DND-41 (cell line): ENCODE measurements at regions not wholly inside any gene's neighbourhood (a gene's known extent, or its start where the extent isn't known, plus 50 kb on each side); places are given as distances from the start of the nearest gene placed in this dataset.

ENCODE experiments used
- ATAC-seq: fragments of 200-7000 bp; cut with Tn5 transposase; 3 replicates; pipeline ENCODE4 v1.9.1; 2021; ENCODE audit warnings: low read depth; ENCODE audit not compliant: insufficient read depth
- DNase-seq: peaks from one replicate; pipeline ENCODE4 v3.0.0-alpha.2; 2020
- H2AFZ ChIP-seq: 2 replicates; pipeline ENCODE4 v1.6.0; 2012; ENCODE audit warnings: low read depth, low read length
- H3K27ac ChIP-seq: 2 replicates; pipeline ENCODE4 v1.5.1; 2012; ENCODE audit warnings: low read length, inconsistent platforms
- H3K27me3 ChIP-seq: fragments of 200-600 bp; sonication (generic); 2 replicates; pipeline ENCODE4 v1.6.0; 2012; ENCODE audit warnings: low read length, mild to moderate bottlenecking, inconsistent platforms; ENCODE audit not compliant: insufficient read depth, poor library complexity
- H3K36me3 ChIP-seq: 2 replicates; pipeline ENCODE4 v1.5.1; 2012; ENCODE audit warnings: low read length, inconsistent platforms; ENCODE audit not compliant: insufficient read depth
- H3K4me1 ChIP-seq: 2 replicates; pipeline ENCODE4 v1.5.1; 2012; ENCODE audit warnings: mild to moderate bottlenecking, low read length; ENCODE audit not compliant: insufficient read depth
- H3K4me2 ChIP-seq: 2 replicates; pipeline ENCODE4 v1.6.0; 2012; ENCODE audit warnings: mild to moderate bottlenecking, moderate library complexity, low read length, inconsistent platforms; ENCODE audit not compliant: insufficient read depth
- H3K4me3 ChIP-seq, 2 experiments: fragments of 200-600 bp in 1 of 2; shearing (Covaris generic) in 1 of 2; 2 replicates each; pipeline ENCODE4 v1.5.1; 2012 to 2016; ENCODE audit warnings: inconsistent platforms in 2 of 2, low read length in 2 of 2, mild to moderate bottlenecking in 2 of 2, low read depth in 1 of 2, moderate library complexity in 1 of 2
- H3K79me2 ChIP-seq: 2 replicates; pipeline ENCODE4 v1.6.0; 2012; ENCODE audit warnings: low read length, inconsistent platforms; ENCODE audit not compliant: insufficient read depth
- H3K9ac ChIP-seq: 2 replicates; pipeline ENCODE4 v1.6.0; 2012; ENCODE audit warnings: low read depth, mild to moderate bottlenecking, inconsistent platforms, low read length, moderate library complexity
- H3K9me3 ChIP-seq: 2 replicates; pipeline ENCODE4 v1.5.1; 2012; ENCODE audit warnings: low read length, moderate library complexity, mild to moderate bottlenecking, inconsistent platforms; ENCODE audit not compliant: insufficient read depth, severe bottlenecking
- H4K20me1 ChIP-seq: 2 replicates; pipeline ENCODE4 v1.6.0; 2012; ENCODE audit warnings: low read length; ENCODE audit not compliant: insufficient read depth
- CTCF ChIP-seq: IDR thresholded peaks from 2 replicates; pipeline ENCODE4 v1.5.1; 2012; ENCODE audit warnings: borderline replicate concordance, low read length, moderate library complexity, mild to moderate bottlenecking; ENCODE audit not compliant: poor library complexity, severe bottlenecking; ENCODE audit errors: extremely low read depth
- EZH2 ChIP-seq: IDR thresholded peaks from 3 replicates; pipeline ENCODE4 v1.6.1; 2012; ENCODE audit warnings: borderline replicate concordance, low read depth, mild to moderate bottlenecking, moderate library complexity, low read length, inconsistent platforms; ENCODE audit not compliant: severe bottlenecking

DNA sequence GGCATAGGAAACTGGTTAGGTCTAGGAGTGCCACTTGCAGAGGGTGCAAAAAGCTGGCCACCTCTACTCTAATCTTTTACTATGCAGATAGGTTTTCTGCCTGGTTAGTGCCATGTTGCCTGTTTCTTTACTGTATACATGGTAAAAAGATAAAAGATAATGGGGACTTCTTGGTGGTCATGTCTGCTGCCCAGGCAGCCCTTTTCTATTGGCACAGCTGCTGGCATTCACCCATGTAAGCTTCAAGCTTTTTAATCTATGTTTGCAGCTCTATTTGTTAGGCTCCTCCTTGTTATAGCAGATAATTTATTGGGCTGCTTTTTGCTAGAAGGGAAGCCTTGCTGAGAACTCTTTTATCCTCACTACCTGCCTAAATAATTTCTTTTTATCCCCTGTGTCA lies 74.0 kb upstream of the KDM5D start:
- H3K9me3 ChIP-seq: no peaks in the 10 kb centered on the region
- no peaks in the 10 kb centered on the region for H4K20me1 ChIP-seq
- H3K9ac ChIP-seq: no peak overlapping the region
- H3K4me2 ChIP-seq: no peak overlapping the region
- H3K4me3 ChIP-seq: no peak overlapping the region
- no peak for DNase-seq
- TF ChIP-seq EZH2: no peak
- no peak for TF ChIP-seq CTCF
- no peaks in the 10 kb centered on the region for H3K36me3 ChIP-seq
- ATAC-seq: no peak
- peaks cover 50% of the 10 kb centered on the region for H3K4me1 ChIP-seq
- no peaks in the 10 kb centered on the region for H3K79me2 ChIP-seq
- peak overlapping the region; percentile 18; the same call in 1 of the 2 replicates for H3K27ac ChIP-seq
- no peak overlapping the region for H2AFZ ChIP-seq
- no peaks in the 10 kb centered on the region for H3K27me3 ChIP-seq

DNA sequence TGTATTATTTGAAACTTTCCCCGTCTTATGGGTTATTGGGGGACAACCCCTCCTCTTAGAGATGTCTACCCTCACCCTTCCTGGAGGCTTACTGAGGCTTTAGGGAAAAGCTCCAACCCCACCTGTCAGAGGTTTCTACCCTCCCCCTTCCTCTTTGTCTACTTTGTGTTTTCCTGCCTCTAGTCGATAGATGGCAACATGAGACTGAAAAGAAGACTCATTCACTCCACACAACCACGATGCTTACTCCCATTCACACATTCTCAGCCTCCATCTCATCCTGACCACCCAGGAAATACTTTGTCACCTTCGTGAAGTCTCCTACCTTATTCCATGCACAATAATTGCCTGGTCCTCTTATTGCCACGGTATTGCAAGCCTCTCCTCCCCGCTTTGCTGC lies 72.4 kb upstream of the KDM5D start:
- H4K20me1 ChIP-seq: no peaks in the 10 kb centered on the region
- no peak overlapping the region for H3K4me2 ChIP-seq
- ATAC-seq (peak; percentile 77), DNase-seq (peak; percentile 39)
- no peaks in the 10 kb centered on the region for H3K36me3 ChIP-seq
- TF ChIP-seq EZH2: no peak
- TF ChIP-seq CTCF: peak; percentile 73
- H3K4me3 ChIP-seq: no peak overlapping the region
- peak overlapping the region; percentile 55 for H3K27ac ChIP-seq
- no peaks in the 10 kb centered on the region for H3K79me2 ChIP-seq
- peaks cover 50% of the 10 kb centered on the region for H3K4me1 ChIP-seq
- H3K9ac ChIP-seq: no peak overlapping the region
- no peak overlapping the region for H2AFZ ChIP-seq
- H3K27me3 ChIP-seq: no peaks in the 10 kb centered on the region
- H3K9me3 ChIP-seq: no peaks in the 10 kb centered on the region

- Histone ChIP-seq H3K4me2 (no peak overlapping the region), H2AFZ (no peak overlapping the region), H3K9me3 (no peaks in the 10 kb centered on the region), H3K4me3 (no peak overlapping the region), H3K79me2 (no peaks in the 10 kb centered on the region), H3K4me1 (peaks cover 50% of the 10 kb centered on the region), H3K27ac (peak overlapping the region; percentile 55; the same call in 1 of the 2 replicates), H3K9ac (no peak overlapping the region), H4K20me1 (no peaks in the 10 kb centered on the region), H3K27me3 (no peaks in the 10 kb centered on the region), H3K36me3 (no peaks in the 10 kb centered on the region)
- ATAC-seq (peak; percentile 85), DNase-seq (peak; percentile 70)
- TF ChIP-seq CTCF (peak; percentile 39), EZH2 (no peak)
Measured at GRCh38 chrY:19816053-19816823, 71.7 kb upstream of the KDM5D start.
